GM21786 (cell line): ENCODE measurements at regions not wholly inside any gene's neighbourhood (a gene's known extent, or its start where the extent isn't known, plus 50 kb on each side); places are given as distances from the start of the nearest gene placed in this dataset.
"Not testable (repeated sequence)": the region's sequence is repeated elsewhere in the genome, so short reads cannot be mapped to it uniquely, and the experiment has no call there.

Experiments used
- ATAC-seq: cut with Tn5 transposase; IDR thresholded peaks from one replicate; pipeline ENCODE4 v1.9.1; 2021; ENCODE audit not compliant: unreplicated experiment

GRCh38 chr7:124643311-124643811 is 122.2 kb downstream of the GPR37 start:
- no peak for ATAC-seq

GRCh38 chr7:124635416-124635815 is 130.2 kb downstream of the GPR37 start:
- ATAC-seq: no peak

- ATAC-seq: no peak
These were observed 131.9 kb downstream of the GPR37 start for GRCh38 chr7:124633740-124634139.

- ATAC-seq: no peak
These were observed 135.2 kb downstream of the GPR37 start for GRCh38 chr7:124630395-124630794.

GRCh38 chr7:124618871-124619270 is 146.7 kb downstream of the GPR37 start:
- ATAC-seq: no peak

- ATAC-seq: not testable (repeated sequence)
These were observed 147.5 kb downstream of the GPR37 start for GRCh38 chr7:124618051-124618450.

GRCh38 chr7:124603066-124603465 is 162.5 kb downstream of the GPR37 start:
- no peak for ATAC-seq

- no peak for ATAC-seq
These were observed 168.1 kb downstream of the GPR37 start for GRCh38 chr7:124597509-124597908.

GRCh38 chr7:124596881-124597280 is 168.7 kb downstream of the GPR37 start:
- ATAC-seq: no peak

GRCh38 chr7:124590814-124591213 is 174.8 kb downstream of the GPR37 start:
- ATAC-seq: no peak

- ATAC-seq: no peak
These were observed 188.3 kb downstream of the GPR37 start for GRCh38 chr7:124577256-124577655.

GRCh38 chr7:124575176-124575575 is 190.4 kb downstream of the GPR37 start:
- no peak for ATAC-seq

GRCh38 chr7:124570558-124570957 is 195.0 kb downstream of the GPR37 start:
- no peak for ATAC-seq

- ATAC-seq: no peak
These were observed 199.0 kb downstream of the GPR37 start for GRCh38 chr7:124566583-124566982.

GRCh38 chr7:124557587-124557986 is 208.0 kb downstream of the GPR37 start:
- no peak for ATAC-seq

GRCh38 chr7:124557101-124557500 is 208.5 kb downstream of the GPR37 start:
- no peak for ATAC-seq

GRCh38 chr7:124553502-124553901 is 212.1 kb downstream of the GPR37 start:
- no peak for ATAC-seq

GRCh38 chr7:124552217-124552616 is 213.4 kb downstream of the GPR37 start:
- no peak for ATAC-seq

- ATAC-seq: no peak
These were observed 215.6 kb downstream of the GPR37 start for GRCh38 chr7:124550036-124550435.

GRCh38 chr7:124542476-124542875 is 223.1 kb downstream of the GPR37 start:
- no peak for ATAC-seq

- no peak for ATAC-seq
These were observed 229.3 kb downstream of the GPR37 start for GRCh38 chr7:124536156-124536762.

- ATAC-seq: no peak
These were observed 233.4 kb downstream of the GPR37 start for GRCh38 chr7:124532166-124532565.

- no peak for ATAC-seq
These were observed 248.7 kb downstream of the GPR37 start for GRCh38 chr7:124516911-124517310.
